ENCODE measurements at regions not wholly inside any gene's neighbourhood (a gene's known extent, or its start where the extent isn't known, plus 50 kb on each side); places are given as distances from the start of the nearest gene placed in this dataset.

- TF ChIP-seq, protein P1, sequence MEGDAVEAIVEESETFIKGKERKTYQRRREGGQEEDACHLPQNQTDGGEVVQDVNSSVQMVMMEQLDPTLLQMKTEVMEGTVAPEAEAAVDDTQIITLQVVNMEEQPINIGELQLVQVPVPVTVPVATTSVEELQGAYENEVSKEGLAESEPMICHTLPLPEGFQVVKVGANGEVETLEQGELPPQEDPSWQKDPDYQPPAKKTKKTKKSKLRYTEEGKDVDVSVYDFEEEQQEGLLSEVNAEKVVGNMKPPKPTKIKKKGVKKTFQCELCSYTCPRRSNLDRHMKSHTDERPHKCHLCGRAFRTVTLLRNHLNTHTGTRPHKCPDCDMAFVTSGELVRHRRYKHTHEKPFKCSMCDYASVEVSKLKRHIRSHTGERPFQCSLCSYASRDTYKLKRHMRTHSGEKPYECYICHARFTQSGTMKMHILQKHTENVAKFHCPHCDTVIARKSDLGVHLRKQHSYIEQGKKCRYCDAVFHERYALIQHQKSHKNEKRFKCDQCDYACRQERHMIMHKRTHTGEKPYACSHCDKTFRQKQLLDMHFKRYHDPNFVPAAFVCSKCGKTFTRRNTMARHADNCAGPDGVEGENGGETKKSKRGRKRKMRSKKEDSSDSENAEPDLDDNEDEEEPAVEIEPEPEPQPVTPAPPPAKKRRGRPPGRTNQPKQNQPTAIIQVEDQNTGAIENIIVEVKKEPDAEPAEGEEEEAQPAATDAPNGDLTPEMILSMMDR (IDR thresholded peaks at IDR 0.05), result no peak
- Histone ChIP-seq H3K4me1 (no peaks in the 10 kb centered on the region), H3K36me3 (ENCODE audit: control insufficient read depth, insufficient read depth, low read length) (no peaks in the 10 kb centered on the region), H3K4me2 (ENCODE audit: low read length) (no peak overlapping the region), H3K79me2 (no peaks in the 10 kb centered on the region), H3K4me3 (ENCODE audit: low read depth, low read length) (no peak overlapping the region), H2AFZ (no peak overlapping the region), H3K9ac (no peak overlapping the region), H3K27me3 (ENCODE audit: control insufficient read depth, insufficient read depth, low read length) (no peaks in the 10 kb centered on the region), H3K27ac (no peak overlapping the region), H3K9me3 (ENCODE audit: control insufficient read depth, low read length) (no peaks in the 10 kb centered on the region)
Observed at GRCh38 chr11:15526032-15526431, 411.3 kb downstream of the INSC start.

GRCh38 chr11:15526859-15527450 is 412.2 kb downstream of the INSC start:
- Histone ChIP-seq H3K36me3 (ENCODE audit: control insufficient read depth, insufficient read depth, low read length) (no peaks in the 10 kb centered on the region), H2AFZ (no peak overlapping the region), H3K27me3 (ENCODE audit: control insufficient read depth, insufficient read depth, low read length) (no peaks in the 10 kb centered on the region), H3K9ac (no peak overlapping the region), H3K27ac (no peak overlapping the region), H3K4me2 (ENCODE audit: low read length) (no peak overlapping the region), H3K79me2 (no peaks in the 10 kb centered on the region), H3K4me1 (no peaks in the 10 kb centered on the region), H3K9me3 (ENCODE audit: control insufficient read depth, low read length) (no peaks in the 10 kb centered on the region), H3K4me3 (ENCODE audit: low read depth, low read length) (no peak overlapping the region)
- TF ChIP-seq, protein P1 (IDR thresholded peaks at IDR 0.05), result no peak

GRCh38 chr11:15532432-15532831 is 417.7 kb downstream of the INSC start:
- H3K27ac ChIP-seq, result no peak overlapping the region
- H2AFZ ChIP-seq, result no peak overlapping the region
- H3K4me3 ChIP-seq (ENCODE audit: low read depth, low read length), result no peak overlapping the region
- no peak overlapping the region for H3K4me2 ChIP-seq (ENCODE audit: low read length)
- TF ChIP-seq, protein P1 (IDR thresholded peaks at IDR 0.05), result no peak
- no peaks in the 10 kb centered on the region for H3K9me3 ChIP-seq (ENCODE audit: control insufficient read depth, low read length)
- no peaks in the 10 kb centered on the region for H3K4me1 ChIP-seq
- H3K79me2 ChIP-seq, result no peaks in the 10 kb centered on the region
- no peaks in the 10 kb centered on the region for H3K36me3 ChIP-seq (ENCODE audit: control insufficient read depth, insufficient read depth, low read length)
- H3K9ac ChIP-seq, result no peak overlapping the region
- no peaks in the 10 kb centered on the region for H3K27me3 ChIP-seq (ENCODE audit: control insufficient read depth, insufficient read depth, low read length)

DNA sequence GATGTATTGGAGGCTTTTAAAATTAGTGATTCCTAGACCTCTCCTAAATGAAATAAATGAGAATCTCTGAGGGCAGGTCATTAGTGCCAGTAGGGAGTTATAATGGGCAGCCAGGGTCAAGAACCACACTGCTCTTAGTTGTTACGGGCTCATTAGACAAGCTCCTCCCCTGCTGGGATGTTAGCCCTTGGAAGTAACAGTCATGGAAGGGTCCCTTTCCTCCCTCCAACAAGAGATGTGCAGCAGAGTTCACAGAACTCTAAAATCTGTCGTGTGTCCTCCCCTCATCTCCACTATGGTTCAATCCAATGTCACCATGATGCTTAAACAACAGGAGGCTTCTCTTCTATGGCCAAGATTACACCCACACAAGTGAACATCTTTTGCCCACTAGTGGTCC is 419.5 kb downstream of the INSC start:
- H3K79me2 ChIP-seq, result no peaks in the 10 kb centered on the region
- no peak overlapping the region for H3K9ac ChIP-seq
- H3K4me3 ChIP-seq (ENCODE audit: low read depth, low read length), result no peak overlapping the region
- no peaks in the 10 kb centered on the region for H3K27me3 ChIP-seq (ENCODE audit: control insufficient read depth, insufficient read depth, low read length)
- H3K4me2 ChIP-seq (ENCODE audit: low read length), result no peak overlapping the region
- H3K36me3 ChIP-seq (ENCODE audit: control insufficient read depth, insufficient read depth, low read length), result no peaks in the 10 kb centered on the region
- H3K27ac ChIP-seq, result no peak overlapping the region
- H3K4me1 ChIP-seq, result no peaks in the 10 kb centered on the region
- H2AFZ ChIP-seq, result no peak overlapping the region
- H3K9me3 ChIP-seq (ENCODE audit: control insufficient read depth, low read length), result no peaks in the 10 kb centered on the region
- TF ChIP-seq, protein P1 (IDR thresholded peaks at IDR 0.05), result no peak

DNA sequence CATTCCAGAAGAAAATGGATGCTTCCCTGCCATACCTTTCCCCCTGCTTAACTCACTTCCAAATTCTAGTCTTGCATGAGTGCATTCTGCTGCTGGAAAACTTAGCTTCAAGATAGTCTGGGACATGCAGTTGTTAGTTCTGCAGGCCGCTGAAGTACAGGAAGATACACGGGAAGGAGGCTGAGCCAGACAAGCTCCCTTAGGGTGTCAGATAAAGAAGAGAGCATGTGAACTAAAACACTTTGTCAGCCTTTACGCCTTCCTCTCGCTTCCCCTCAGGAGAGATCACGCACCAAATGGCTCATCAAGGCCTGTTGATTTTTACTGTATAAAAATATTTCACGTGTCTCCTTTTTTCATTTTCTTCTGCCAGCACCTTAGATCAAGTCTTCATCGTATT is 420.7 kb downstream of the INSC start:
- H3K27ac ChIP-seq, result no peak overlapping the region
- no peak overlapping the region for H3K4me3 ChIP-seq (ENCODE audit: low read depth, low read length)
- no peak overlapping the region for H3K4me2 ChIP-seq (ENCODE audit: low read length)
- no peak overlapping the region for H3K9ac ChIP-seq
- no peaks in the 10 kb centered on the region for H3K9me3 ChIP-seq (ENCODE audit: control insufficient read depth, low read length)
- H3K79me2 ChIP-seq, result no peaks in the 10 kb centered on the region
- H2AFZ ChIP-seq, result no peak overlapping the region
- no peaks in the 10 kb centered on the region for H3K36me3 ChIP-seq (ENCODE audit: control insufficient read depth, insufficient read depth, low read length)
- H3K4me1 ChIP-seq, result no peaks in the 10 kb centered on the region
- no peaks in the 10 kb centered on the region for H3K27me3 ChIP-seq (ENCODE audit: control insufficient read depth, insufficient read depth, low read length)
- TF ChIP-seq, protein P1 (IDR thresholded peaks at IDR 0.05), result no peak
